Lung (tissue), 11 donors: ENCODE measurements at regions not wholly inside any gene's neighbourhood (a gene's known extent, or its start where the extent isn't known, plus 50 kb on each side); places are given as distances from the start of the nearest gene placed in this dataset.

Experiments
- ATAC-seq: fragments of 200-7000 bp; cut with Tn5 transposase; one replicate; pipeline ENCODE4 v1.9.1; 2020; ENCODE audit warnings: moderate number of reproducible peaks; ENCODE audit not compliant: insufficient read depth, low FRiP score
- DNase-seq, 3 donors: peaks; one replicate each; pipeline ENCODE4 v3.0.0-alpha.2; 2013 to 2017
- H3K27ac ChIP-seq, 2 donors: one replicate each; pipeline ENCODE4 v1.5.1; 2013; ENCODE audit warnings: mild to moderate bottlenecking in 2 of 2, moderate library complexity in 2 of 2, control low read depth in 1 of 2, inconsistent platforms in 1 of 2, low read depth in 1 of 2, low read length in 1 of 2
- H3K27me3 ChIP-seq, 3 donors: one replicate each; pipeline ENCODE4 v1.5.1; 2013; ENCODE audit warnings: low read length in 2 of 3; ENCODE audit not compliant: control insufficient read depth in 3 of 3, insufficient read depth in 3 of 3
- H3K36me3 ChIP-seq, 4 donors: one replicate each; pipeline ENCODE4 v1.5.1; 2013; ENCODE audit warnings: low read length in 4 of 4, mild to moderate bottlenecking in 1 of 4, moderate library complexity in 1 of 4; ENCODE audit not compliant: control insufficient read depth in 4 of 4, insufficient read depth in 4 of 4
- H3K4me1 ChIP-seq, 5 donors: one replicate each; pipeline ENCODE4 v1.5.1; 2013; ENCODE audit warnings: low read length in 5 of 5, mild to moderate bottlenecking in 2 of 5, moderate library complexity in 1 of 5; ENCODE audit not compliant: control insufficient read depth in 5 of 5, insufficient read depth in 5 of 5
- H3K4me3 ChIP-seq: one replicate; pipeline ENCODE4 v1.5.1; 2013; ENCODE audit warnings: mild to moderate bottlenecking, control low read depth, moderate library complexity
- H3K9ac ChIP-seq, 2 donors: one replicate each; pipeline ENCODE4 v1.5.1; 2013; ENCODE audit warnings: low read length in 2 of 2, control low read depth in 1 of 2; ENCODE audit not compliant: insufficient read depth in 1 of 2
- H3K9me3 ChIP-seq, 4 donors: one replicate each; pipeline ENCODE4 v1.5.1; 2013; ENCODE audit warnings: low read length in 3 of 4, mild to moderate bottlenecking in 1 of 4, moderate library complexity in 1 of 4; ENCODE audit not compliant: control insufficient read depth in 4 of 4, insufficient read depth in 3 of 4
- WGBS, 2 donors: extraction: QIAGEN DNeasy Blood & Tissue Kit; methylation state at CpG; one replicate each; pipeline ENCODE4 v1.1.7; 2013; 5-methylcytosine and 5-hydroxymethylcytosine counted together
- TF ChIP-seq, protein P1 (sequence below): IDR thresholded peaks from 2 replicates; pipeline ENCODE4 v1.5.1; 2012; ENCODE audit warnings: mild to moderate bottlenecking; ENCODE audit errors: control extremely low read depth, extremely low read depth
- donor health status: control.
- donor health status: control.
- donor health status: Bipolar disorder and iron deficiency.
- donor health status: healthy.
- donor health status: DM: yes; HTN: yes; CAD: no.

DNA sequence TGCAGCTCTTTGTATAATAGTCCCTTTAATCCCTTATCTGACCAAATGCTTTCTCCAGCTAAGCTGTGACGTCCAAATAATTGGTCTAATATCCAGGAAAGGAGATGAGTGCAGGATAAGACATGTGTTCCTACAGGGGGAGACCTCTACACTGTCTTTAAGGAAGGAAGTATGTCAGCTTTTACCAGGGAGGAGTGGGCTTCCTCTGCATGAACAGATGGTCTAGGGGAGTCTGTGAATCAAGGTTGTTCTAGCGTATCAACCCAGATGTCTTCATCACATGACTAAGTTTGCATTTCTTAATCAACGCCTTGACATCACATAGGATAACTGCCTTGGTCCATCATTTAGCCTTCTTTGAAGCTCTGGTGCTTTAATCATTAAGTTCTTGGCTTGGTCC lies 528.2 kb downstream of the MRPL39 start:
- Histone ChIP-seq H3K36me3 (no peaks in the 10 kb centered on the region), H3K9me3 (no peaks in the 10 kb centered on the region), H3K4me3 (no peak overlapping the region), H3K27me3 (no peaks in the 10 kb centered on the region), H3K27ac (no peak overlapping the region), H3K9ac (no peak overlapping the region), H3K4me1 (no peaks in the 10 kb centered on the region)
- ATAC-seq, result no peak
- TF ChIP-seq, protein P1, sequence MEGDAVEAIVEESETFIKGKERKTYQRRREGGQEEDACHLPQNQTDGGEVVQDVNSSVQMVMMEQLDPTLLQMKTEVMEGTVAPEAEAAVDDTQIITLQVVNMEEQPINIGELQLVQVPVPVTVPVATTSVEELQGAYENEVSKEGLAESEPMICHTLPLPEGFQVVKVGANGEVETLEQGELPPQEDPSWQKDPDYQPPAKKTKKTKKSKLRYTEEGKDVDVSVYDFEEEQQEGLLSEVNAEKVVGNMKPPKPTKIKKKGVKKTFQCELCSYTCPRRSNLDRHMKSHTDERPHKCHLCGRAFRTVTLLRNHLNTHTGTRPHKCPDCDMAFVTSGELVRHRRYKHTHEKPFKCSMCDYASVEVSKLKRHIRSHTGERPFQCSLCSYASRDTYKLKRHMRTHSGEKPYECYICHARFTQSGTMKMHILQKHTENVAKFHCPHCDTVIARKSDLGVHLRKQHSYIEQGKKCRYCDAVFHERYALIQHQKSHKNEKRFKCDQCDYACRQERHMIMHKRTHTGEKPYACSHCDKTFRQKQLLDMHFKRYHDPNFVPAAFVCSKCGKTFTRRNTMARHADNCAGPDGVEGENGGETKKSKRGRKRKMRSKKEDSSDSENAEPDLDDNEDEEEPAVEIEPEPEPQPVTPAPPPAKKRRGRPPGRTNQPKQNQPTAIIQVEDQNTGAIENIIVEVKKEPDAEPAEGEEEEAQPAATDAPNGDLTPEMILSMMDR, result no peak
- WGBS, 2 donors, result 65 to 66% methylated on average over 3 of the region's 3 CpGs
- no peak for DNase-seq

DNA sequence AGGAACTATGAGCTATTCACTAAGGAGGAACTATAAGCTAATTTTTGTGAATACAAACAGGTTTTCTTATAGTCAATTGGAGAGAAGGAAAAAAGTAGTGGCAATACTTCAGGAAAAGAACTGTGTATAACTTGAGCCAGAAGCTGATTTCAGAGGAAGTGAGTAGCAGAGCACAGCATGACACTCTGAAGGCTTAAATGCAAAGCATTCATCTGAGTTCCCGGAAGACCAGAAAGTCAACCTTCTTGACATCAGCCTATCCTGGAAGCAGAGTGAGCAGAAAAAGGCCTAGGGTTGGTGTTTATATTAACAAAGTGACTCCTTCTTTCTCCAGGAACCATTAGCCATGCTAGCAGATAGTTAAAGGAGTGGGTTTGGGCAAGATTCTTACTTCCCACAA lies 545.2 kb downstream of the MRPL39 start:
- TF ChIP-seq, protein P1, result no peak
- no peak for ATAC-seq
- Histone ChIP-seq H3K9ac (no peak overlapping the region), H3K9me3 (no peaks in the 10 kb centered on the region), H3K27me3 (no peaks in the 10 kb centered on the region), H3K4me3 (no peak overlapping the region), H3K4me1 (no peaks in the 10 kb centered on the region), H3K36me3 (no peaks in the 10 kb centered on the region), H3K27ac (no peak overlapping the region)
- WGBS, 2 donors, result 53 to 68% methylated on average over 1 of the region's 1 CpG
- no peak for DNase-seq

DNA sequence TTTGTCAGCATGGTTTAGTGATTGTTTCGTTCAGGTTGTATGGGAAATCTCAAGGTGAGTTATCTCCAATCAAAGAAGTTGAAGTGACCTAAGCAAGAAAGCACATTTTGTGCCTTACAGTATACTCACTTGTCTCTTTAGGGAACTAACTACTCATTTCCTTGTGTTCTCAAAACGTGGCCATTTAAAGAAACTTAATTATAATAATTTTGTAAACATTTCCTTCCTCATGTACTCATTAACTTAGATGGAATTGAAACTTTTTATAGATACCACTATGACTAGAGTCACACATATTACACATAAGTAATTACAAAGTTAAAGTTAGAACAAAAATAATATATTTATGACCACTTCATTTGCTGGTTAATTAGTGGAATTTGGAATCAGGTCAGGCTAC lies 552.6 kb downstream of the MRPL39 start:
- 42 to 51% methylated on average over 2 of the region's 2 CpGs for WGBS, 2 donors
- TF ChIP-seq, protein P1, result no peak
- ATAC-seq, result no peak

More for the DNA sequence above, 552.6 kb downstream of the MRPL39 start:
- no peak for DNase-seq
- Histone ChIP-seq H3K9ac (no peak overlapping the region), H3K36me3 (no peaks in the 10 kb centered on the region), H3K27me3 (no peaks in the 10 kb centered on the region), H3K4me1 (no peaks in the 10 kb centered on the region), H3K27ac (no peak overlapping the region), H3K4me3 (no peak overlapping the region), H3K9me3 (no peaks in the 10 kb centered on the region)
